ACC112 (cell line): ENCODE measurements at regions not wholly inside any gene's neighbourhood (a gene's known extent, or its start where the extent isn't known, plus 50 kb on each side); places are given as distances from the start of the nearest gene placed in this dataset.

ENCODE experiments used
- H2AFZ ChIP-seq: fragments of 200-600 bp; sonication (generic); one replicate; pipeline ENCODE4 v1.6.0; 2017; ENCODE audit warnings: antibody characterized with exemption, low read length; ENCODE audit not compliant: unreplicated experiment
- H3K27ac ChIP-seq: fragments of 200-600 bp; sonication (generic); 2 replicates; pipeline ENCODE4 v1.5.1; 2014; ENCODE audit warnings: low read depth, mild to moderate bottlenecking, antibody characterized with exemption, low read length, moderate library complexity
- H3K27me3 ChIP-seq: fragments of 200-600 bp; sonication (generic); 2 replicates; pipeline ENCODE4 v1.6.1; 2014; ENCODE audit warnings: mild to moderate bottlenecking, antibody characterized with exemption, low read length, moderate library complexity, mixed read lengths; ENCODE audit not compliant: insufficient read depth
- H3K36me3 ChIP-seq: fragments of 200-600 bp; sonication (generic); 2 replicates; pipeline ENCODE4 v1.6.1; 2016; ENCODE audit warnings: mild to moderate bottlenecking, antibody characterized with exemption, low read length, moderate library complexity, mixed read lengths; ENCODE audit not compliant: insufficient read depth
- H3K4me1 ChIP-seq: fragments of 200-600 bp; sonication (generic); one replicate; pipeline ENCODE4 v1.6.1; 2016; ENCODE audit warnings: low read length, mixed read lengths; ENCODE audit not compliant: insufficient read depth, unreplicated experiment, control insufficient read depth
- H3K4me3 ChIP-seq: fragments of 200-600 bp; sonication (generic); 2 replicates; pipeline ENCODE4 v1.5.1; 2014; ENCODE audit warnings: mild to moderate bottlenecking, low read depth, low read length
- H3K79me2 ChIP-seq: fragments of 200-600 bp; sonication (generic); one replicate; pipeline ENCODE4 v1.6.0; 2016; ENCODE audit warnings: low read length; ENCODE audit not compliant: control insufficient read depth, unreplicated experiment, insufficient read depth

DNA sequence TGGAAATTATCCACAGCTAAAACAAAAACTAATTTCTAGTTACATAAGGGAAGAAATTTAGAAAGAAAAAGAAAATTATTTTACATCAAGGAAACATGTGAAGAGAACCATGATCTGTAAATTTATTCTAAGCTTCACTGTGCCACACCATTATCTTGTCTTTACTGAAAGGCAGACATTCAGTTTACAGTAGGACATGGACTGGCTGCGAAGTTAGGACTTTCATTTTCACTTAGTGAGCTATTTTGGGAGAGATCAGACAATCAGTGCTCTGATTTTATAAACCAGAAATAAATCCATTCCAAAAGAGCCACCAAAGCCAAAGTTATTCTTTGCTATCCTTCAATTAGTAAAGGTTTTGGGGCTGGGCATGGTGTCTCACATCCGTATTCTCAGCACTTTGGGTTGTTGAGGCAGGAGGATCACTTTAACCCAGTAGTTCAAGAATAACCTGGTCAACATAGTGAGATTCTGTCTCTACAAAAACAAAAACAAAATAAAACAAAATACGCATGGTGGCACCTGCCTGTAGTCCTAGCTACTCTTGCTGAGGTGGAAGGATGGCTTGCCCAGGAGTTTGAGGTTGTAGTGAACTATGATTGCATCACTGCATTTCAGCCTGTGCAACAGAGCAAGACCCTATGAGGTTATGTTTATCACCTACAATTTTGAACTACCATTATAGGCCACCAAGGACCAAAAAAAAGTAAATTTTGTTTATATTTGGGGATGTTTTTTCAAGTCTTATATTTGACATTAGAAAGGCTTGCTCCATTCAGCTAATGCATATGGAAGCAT is 1084.8 kb upstream of the ATXN7L3B start:
- no peaks in the 10 kb centered on the region for H3K36me3 ChIP-seq
- no peaks in the 10 kb centered on the region for H3K79me2 ChIP-seq
- no peak overlapping the region for H2AFZ ChIP-seq
- H3K27me3 ChIP-seq, result no peaks in the 10 kb centered on the region
- H3K4me1 ChIP-seq, result no peaks in the 10 kb centered on the region
- no peak overlapping the region for H3K27ac ChIP-seq
- H3K4me3 ChIP-seq, result no peak overlapping the region

GRCh38 chr12:73460212-73460611 is 1077.4 kb upstream of the ATXN7L3B start:
- Histone ChIP-seq H3K27me3 (no peaks in the 10 kb centered on the region), H3K36me3 (no peaks in the 10 kb centered on the region), H3K27ac (no peak overlapping the region), H3K79me2 (no peaks in the 10 kb centered on the region), H3K4me3 (no peak overlapping the region), H3K4me1 (no peaks in the 10 kb centered on the region), H2AFZ (no peak overlapping the region)

- Histone ChIP-seq H3K79me2 (no peaks in the 10 kb centered on the region), H2AFZ (no peak overlapping the region), H3K27ac (no peak overlapping the region)
Observed at GRCh38 chr12:73465106-73465505, 1072.5 kb upstream of the ATXN7L3B start.

DNA sequence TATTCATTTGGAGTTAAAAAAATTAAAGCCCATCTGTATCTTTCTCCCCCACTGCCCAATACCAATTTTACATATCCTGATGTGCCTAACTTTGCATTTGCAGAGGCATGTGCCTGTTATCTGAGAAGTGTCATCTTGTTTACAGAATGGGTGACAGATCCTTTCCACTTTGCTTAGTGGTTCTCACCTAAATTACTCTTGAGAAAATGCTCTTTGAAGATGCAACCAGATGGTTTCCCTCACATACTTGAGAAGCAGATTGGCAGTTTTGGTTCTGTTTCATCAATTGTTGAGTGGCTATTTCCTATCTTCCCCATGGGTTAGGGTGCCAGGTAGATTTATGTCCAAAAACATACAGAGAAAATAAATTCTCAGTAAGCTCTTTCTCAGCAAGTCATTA is 1051.4 kb upstream of the ATXN7L3B start:
- H3K36me3 ChIP-seq, result no peaks in the 10 kb centered on the region
- no peaks in the 10 kb centered on the region for H3K4me1 ChIP-seq
- no peak overlapping the region for H2AFZ ChIP-seq
- H3K27ac ChIP-seq, result no peak overlapping the region
- no peaks in the 10 kb centered on the region for H3K27me3 ChIP-seq
- H3K4me3 ChIP-seq, result no peak overlapping the region
- H3K79me2 ChIP-seq, result no peaks in the 10 kb centered on the region

More at GRCh38 chr12:73465106-73465505, 1072.5 kb upstream of the ATXN7L3B start:
- Histone ChIP-seq H3K27me3 (no peaks in the 10 kb centered on the region), H3K4me1 (no peaks in the 10 kb centered on the region), H3K36me3 (no peaks in the 10 kb centered on the region), H3K4me3 (no peak overlapping the region)

GRCh38 chr12:73506611-73507010 is 1031.0 kb upstream of the ATXN7L3B start:
- Histone ChIP-seq H3K36me3 (no peaks in the 10 kb centered on the region), H3K4me1 (no peaks in the 10 kb centered on the region), H2AFZ (no peak overlapping the region), H3K27ac (no peak overlapping the region), H3K79me2 (no peaks in the 10 kb centered on the region), H3K4me3 (no peak overlapping the region), H3K27me3 (no peaks in the 10 kb centered on the region)

- Histone ChIP-seq H3K79me2 (no peaks in the 10 kb centered on the region), H3K27ac (no peak overlapping the region), H3K4me3 (no peak overlapping the region), H3K27me3 (no peaks in the 10 kb centered on the region), H3K36me3 (no peaks in the 10 kb centered on the region), H3K4me1 (no peaks in the 10 kb centered on the region), H2AFZ (no peak overlapping the region)
Observed at GRCh38 chr12:73514672-73515071, 1023.0 kb upstream of the ATXN7L3B start.

DNA sequence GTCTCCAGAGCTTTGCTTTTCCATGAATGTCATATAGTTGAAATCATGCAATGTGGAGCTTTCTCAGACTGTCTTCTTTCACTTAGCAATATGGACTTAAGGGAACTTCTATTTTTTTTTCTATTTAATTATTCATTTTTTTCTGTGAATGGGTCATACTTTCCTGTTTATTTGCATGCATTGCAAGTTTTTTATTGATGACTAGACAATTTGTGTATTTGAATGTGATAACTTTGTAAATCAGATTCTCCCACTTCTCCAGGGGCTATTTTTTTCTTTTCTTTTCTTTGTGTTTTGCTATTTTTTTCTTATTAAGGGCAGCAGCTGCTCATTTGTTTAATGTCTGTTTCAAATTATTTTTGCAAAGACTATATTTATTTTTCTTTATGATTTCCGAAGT is 1019.8 kb upstream of the ATXN7L3B start:
- no peak overlapping the region for H3K4me3 ChIP-seq
- H3K27ac ChIP-seq, result no peak overlapping the region
- no peaks in the 10 kb centered on the region for H3K27me3 ChIP-seq
- H3K4me1 ChIP-seq, result no peaks in the 10 kb centered on the region
- H3K79me2 ChIP-seq, result no peaks in the 10 kb centered on the region
- H2AFZ ChIP-seq, result no peak overlapping the region
- H3K36me3 ChIP-seq, result no peaks in the 10 kb centered on the region

- Histone ChIP-seq H3K4me3 (no peak overlapping the region), H3K79me2 (no peaks in the 10 kb centered on the region), H3K27me3 (no peaks in the 10 kb centered on the region), H2AFZ (no peak overlapping the region), H3K27ac (no peak overlapping the region), H3K4me1 (no peaks in the 10 kb centered on the region), H3K36me3 (no peaks in the 10 kb centered on the region)
Observed at GRCh38 chr12:73529231-73529630, 1008.4 kb upstream of the ATXN7L3B start.

GRCh38 chr12:73529954-73530353 is 1007.7 kb upstream of the ATXN7L3B start:
- H3K36me3 ChIP-seq, result no peaks in the 10 kb centered on the region
- H3K4me1 ChIP-seq, result no peaks in the 10 kb centered on the region
- H3K4me3 ChIP-seq, result no peak overlapping the region
- H3K79me2 ChIP-seq, result no peaks in the 10 kb centered on the region
- no peak overlapping the region for H2AFZ ChIP-seq
- H3K27ac ChIP-seq, result no peak overlapping the region
- H3K27me3 ChIP-seq, result no peaks in the 10 kb centered on the region

- Histone ChIP-seq H3K4me1 (no peaks in the 10 kb centered on the region), H3K27me3 (no peaks in the 10 kb centered on the region), H3K4me3 (no peak overlapping the region), H3K79me2 (no peaks in the 10 kb centered on the region), H2AFZ (no peak overlapping the region), H3K36me3 (no peaks in the 10 kb centered on the region), H3K27ac (no peak overlapping the region)
Observed at GRCh38 chr12:73531752-73532151, 1005.9 kb upstream of the ATXN7L3B start.

- Histone ChIP-seq H2AFZ (no peak overlapping the region), H3K4me3 (no peak overlapping the region), H3K36me3 (no peaks in the 10 kb centered on the region), H3K79me2 (no peaks in the 10 kb centered on the region), H3K4me1 (no peaks in the 10 kb centered on the region), H3K27me3 (no peaks in the 10 kb centered on the region), H3K27ac (no peak overlapping the region)
Observed at GRCh38 chr12:73547421-73547820, 990.2 kb upstream of the ATXN7L3B start.
